Endometrial microvascular endothelial cells (primary cell): ENCODE measurements at regions not wholly inside any gene's neighbourhood (a gene's known extent, or its start where the extent isn't known, plus 50 kb on each side); places are given as distances from the start of the nearest gene placed in this dataset.

ENCODE experiments used
- in situ Hi-C: cut with HindIII; loops from 2 replicates; pipeline ENCODE4 v1.10.0; 2017; ENCODE audit warnings: low sequenced_read_pairs, low pct_unique_long_range_greater_than_20kb; ENCODE audit errors: inconsistent ontology term

DNA sequence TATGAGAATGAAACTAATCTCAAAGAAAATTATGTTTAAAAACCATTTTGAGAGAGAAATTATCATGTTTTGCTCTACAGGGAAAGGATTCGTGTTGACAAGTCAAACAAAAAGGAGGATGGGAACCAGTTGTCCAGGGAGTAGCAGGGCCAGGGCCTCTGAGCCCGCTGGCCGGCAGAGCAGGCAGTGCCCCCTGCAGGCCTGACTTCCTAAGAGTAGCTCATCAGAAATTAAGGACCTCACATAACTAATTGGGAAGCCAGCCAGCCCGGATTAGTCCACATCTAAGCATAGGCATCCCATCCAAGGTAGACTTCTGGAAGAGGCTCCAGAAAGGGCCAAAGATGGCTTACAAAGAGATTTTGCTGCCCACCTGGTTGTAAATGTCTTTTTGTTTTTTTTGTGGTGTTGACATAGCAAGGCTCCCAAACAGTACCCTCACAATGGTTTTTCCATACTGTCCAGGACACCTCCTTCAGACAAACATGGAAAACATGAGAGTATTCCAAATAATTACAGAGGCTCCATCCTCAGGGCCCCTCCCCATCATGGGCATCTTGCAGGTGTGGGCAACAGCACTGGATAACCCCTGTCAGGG is 241.2 kb upstream of the TANK start:
- in situ Hi-C loops = no loop called here

DNA sequence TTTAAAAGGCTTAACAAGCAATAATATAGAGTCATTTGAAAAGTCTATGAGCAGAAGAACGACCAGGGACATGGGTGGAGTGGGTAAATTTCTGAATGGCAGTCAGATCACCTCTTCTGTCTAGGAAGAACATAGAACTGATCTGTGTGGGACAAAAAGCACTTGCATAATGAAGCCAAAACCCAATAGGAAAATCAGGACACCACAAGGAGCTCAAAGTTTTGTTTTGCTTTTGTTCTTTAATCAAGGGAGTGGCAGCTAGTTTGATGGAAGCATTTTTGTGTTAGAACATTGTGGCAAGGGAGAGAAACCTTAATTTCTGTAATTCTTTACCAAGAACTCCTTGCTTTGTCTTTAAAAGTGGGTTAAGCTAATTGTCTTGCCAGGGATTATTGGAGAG is 240.2 kb upstream of the TANK start:
- in situ Hi-C loops = no loop called here

DNA sequence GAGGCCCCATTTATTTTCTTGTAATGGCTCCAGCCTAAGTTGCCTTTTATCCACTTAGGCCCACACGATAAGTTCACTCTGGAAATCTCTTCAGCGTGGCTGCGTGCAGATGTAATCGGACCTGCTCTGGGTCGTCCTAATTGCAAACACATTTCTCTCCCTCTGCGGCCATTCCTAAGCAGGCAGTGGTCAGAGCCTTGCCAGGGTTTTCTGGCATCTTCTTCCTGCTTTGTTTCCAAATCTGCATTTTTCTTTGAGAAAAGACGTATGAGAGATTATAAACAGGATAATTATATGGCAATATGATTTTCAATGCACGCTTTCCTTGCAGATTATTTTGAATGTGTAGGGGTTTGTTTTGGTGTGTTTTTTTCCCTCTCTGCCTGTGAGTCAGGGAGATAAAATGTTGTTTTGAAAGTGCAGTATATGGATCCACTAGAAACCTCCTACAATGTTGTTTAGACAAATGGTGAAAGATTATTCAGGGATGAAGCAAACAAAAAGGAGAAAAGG is 239.4 kb upstream of the TANK start:
- in situ Hi-C loops = no loop called here

DNA sequence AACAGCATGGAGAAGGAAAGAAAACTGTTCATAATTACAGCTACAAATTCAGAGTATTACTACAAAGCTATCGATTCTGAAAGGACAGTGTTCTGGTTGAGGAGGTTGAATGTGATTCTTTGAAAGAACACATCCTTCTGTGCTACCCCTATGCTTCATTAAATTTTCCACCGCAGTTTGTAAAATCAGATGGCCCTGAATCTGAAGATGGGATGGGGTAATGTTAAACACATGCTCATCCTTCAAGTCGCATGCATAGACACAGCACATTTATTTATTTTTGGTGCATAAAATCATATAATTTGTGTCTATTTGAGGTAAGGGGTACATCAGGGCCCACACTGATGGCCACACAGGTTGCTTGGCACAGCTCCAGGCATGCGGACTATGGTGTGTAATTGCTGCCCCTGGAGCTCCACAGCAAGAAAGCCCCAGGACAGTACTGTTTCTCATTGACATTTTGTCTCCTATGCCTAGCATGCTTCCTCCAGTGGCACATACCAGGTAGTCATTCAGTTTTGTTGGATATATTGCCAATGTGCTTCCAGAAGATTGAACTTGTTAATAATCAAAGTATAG is 238.8 kb upstream of the TANK start:
- in situ Hi-C loops = no loop called here

DNA sequence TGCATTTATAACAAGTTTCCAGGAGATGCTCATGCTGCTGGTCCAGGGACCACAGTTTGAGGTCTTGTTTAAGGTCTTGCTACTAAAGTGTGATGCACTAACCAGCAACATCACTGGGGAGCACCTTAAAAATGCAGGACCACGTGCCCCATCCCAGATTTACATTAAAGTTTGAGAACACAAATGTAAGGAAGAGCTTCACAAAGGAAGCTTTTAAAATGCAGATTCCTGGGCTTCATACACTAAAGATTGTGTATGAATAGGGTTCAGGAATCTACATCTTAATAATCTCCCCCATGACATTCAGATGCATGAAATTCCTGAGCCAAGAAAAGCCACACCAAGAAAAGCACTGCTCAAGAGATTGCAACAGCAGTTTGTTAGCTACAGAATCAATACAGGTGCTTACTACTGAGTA is 235.3 kb upstream of the TANK start:
- in situ Hi-C loops = no loop called here

DNA sequence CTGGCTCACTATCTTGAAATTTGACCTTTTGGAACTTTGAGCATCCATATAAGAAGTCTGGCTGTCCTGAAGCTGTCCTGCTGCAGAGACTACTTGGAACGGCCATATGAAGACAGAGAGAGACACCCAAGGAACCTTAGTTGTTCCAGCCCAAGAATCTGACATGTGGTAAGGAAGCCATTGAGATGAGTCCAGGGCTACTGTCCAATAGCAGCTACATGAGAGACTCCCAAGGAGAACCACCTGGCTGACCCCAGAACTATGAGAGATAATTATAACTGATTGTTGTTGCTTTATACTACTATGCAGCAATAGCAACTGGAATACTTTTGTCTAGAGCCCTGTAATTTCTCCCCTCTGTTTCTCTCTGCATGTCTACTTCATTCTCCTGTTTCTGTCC is 234.3 kb upstream of the TANK start:
- in situ Hi-C loops = no loop called here

DNA sequence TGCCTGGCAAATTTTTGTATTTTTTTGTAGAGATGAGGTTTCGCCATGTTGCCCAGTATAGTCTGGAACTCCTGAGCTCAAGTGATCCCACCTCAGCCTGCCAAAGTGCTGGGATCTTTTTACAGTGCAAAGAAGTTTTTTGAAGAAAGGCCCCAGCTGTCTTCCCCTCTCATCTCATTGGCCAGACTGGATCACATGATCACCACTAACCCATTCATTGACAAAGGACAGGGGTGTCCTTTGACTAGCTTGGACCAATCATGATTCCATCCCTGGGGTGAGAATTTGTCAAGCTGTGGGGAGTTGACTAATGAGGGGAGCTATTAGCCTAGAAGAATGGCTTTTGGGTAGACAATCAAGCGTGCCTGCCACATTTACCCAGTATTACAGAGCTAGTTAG is 232.9 kb upstream of the TANK start:
- in situ Hi-C loops = no loop called here

DNA sequence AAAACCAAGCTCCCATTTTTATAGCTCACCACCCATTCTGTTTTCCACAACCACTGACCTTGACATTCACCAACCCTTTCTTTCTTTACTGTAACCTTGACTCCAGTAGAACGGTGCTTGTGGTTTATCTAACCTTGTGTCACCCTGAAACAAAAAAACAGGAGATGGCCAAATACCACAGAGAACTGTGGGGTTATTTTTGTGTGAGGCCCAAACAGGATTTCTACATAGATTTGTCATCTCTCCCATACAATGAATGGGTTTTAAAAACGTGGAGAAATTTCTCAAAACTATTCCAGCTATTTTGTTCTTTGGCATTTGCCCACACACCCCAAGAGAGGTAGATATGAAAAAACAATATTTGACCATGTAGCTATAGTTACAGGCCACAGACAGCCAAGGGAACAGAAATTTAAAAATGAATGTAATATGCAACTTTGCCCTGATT is 231.3 kb upstream of the TANK start:
- in situ Hi-C loops = no loop called here

DNA sequence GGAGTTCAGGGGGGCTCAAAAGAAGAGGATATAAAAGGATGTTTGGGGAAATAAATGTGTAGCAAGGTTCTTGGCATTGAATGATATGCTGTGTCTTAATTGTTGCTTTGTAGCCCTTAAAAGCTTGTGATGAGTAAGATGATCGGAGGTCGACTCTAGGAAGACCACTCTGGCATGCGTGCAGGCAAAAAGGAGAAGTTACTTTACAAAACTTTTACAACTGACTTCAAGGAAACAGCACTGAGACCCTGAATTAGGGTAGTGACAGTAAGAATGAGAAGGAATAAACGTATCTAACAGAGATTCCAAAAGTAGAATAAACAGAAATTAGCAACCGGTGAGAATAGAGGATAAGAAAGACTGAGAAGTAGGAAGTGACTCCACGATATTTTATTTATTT is 228.7 kb upstream of the TANK start:
- in situ Hi-C loops = no loop called here

DNA sequence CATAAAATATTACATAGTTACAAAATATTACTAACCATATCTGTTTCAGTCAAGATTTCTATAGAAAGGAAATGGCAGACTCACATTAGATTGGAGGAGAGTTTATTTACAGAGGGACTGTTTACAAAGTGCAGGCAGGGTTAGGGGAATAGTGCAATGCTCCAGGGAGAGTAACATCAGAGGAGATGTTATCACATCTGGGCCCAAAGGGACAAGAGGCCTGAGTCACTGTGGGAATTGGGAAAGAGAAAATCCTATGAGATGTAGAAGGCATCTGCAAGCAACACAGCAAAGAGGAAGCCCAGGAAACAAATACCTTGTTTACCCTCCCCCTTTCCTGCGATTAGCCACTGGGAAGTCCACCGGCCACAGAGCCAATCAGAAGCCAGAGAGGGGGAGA is 227.3 kb upstream of the TANK start:
- in situ Hi-C loops = no loop called here

DNA sequence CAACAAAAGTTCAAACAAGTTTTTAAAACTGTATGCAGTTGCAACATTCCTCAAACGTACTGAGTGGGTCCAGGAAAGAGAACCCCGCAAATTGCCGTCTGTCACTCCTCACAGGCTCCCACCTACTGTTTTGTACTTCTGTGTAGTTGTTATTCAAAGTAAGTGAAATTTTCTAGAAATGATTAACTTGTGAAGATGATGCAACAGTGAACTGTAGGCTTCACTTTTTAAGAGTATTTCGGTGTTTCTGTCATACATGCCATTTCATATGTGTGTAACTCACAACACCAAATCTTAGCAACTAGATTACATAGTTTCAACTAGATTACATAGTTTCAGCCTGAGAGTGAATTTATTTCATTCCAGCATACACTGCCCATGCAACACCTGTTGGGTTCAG is 226.0 kb upstream of the TANK start:
- in situ Hi-C loops = no loop called here

DNA sequence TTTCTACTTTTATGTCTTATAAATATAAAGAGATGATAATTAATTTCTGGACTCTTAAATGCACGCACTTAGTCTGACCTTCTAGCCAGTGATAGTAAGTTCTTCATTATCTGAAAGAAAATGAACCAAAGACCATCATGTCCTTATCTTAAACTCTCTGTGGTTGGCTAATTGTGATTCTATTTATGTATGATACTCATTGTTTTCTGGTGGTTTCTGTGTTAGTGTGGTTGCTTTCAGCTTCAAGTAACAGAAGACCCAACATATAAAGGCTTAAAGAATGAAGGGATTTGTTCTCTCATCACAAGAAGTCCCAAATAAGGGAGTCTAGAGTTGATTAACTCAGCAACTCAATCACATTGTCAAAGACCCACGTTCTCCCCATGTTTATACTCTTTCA is 225.2 kb upstream of the TANK start:
- in situ Hi-C loops = no loop called here

DNA sequence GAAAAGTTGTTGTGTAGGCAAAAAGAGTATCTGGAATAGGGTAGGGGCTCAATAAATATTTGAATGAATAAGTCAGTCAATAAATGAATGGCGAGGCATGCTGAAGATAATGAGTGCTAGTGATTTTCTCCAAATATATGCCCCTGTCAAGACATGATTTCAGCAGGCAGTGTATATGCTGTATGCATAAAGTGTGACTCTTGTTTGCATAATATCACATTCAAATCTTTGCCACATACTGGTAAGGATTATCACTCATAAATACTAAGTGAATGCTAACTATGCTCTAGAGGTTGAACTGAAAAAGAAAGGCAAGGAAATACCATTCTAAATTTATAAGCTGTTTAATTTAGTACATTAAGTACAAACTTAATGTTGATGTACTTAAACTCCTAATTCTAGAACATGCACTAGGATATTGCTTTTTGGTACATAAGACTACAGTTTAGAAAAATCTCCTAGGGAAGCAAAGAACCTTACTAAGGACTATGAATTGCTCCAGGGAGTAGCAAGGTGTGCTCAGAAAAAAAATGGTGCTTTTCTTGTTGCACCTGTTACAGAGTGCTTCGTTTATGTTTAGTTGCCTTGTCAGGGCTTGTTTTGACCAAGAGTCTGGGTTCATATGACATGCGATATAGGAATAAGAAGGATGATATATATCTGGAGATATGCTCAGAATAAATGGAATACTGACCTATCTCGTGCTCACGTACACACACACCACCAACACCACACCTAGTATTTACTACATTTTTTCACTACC is 224.0 kb upstream of the TANK start:
- in situ Hi-C loops = no loop called here

DNA sequence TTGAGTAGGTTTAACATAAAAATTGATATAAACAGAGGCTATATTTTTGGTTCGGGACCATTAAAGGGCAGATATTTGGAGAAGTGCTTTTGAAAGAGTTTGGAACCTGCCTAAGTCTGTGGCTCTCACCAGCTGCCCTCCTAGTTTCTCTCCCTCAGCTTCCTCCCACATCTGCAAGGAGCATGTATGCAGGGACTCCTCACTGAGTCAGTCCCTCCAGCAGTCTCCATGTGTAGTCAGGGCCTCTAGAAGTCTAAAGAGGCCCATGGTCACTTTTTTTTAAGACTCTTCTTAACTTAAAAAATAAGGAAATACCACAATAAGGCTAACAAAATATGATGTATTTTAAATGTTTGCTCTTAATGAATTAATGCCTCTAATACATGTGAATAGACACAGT is 220.0 kb upstream of the TANK start:
- in situ Hi-C loops = no loop called here

DNA sequence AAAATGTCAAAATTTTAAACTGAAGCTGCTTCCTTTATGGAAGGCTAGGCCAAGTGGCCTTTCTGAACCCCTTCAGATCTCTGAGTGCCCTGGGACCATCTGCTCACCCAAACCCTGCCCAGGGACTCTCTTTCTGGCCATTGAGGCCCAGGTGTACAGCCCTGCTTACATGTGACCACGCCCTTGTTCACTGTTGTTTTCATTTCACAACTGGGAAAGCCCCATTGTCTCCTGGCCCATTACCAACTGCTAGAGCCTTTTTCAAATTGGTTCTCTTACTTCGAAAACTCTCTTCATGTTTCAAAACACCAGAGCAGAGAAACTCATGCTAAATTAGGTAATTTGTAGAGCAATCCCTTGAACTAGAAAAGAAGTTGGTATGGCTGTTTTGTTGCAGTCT is 219.5 kb upstream of the TANK start:
- in situ Hi-C loops = no loop called here

DNA sequence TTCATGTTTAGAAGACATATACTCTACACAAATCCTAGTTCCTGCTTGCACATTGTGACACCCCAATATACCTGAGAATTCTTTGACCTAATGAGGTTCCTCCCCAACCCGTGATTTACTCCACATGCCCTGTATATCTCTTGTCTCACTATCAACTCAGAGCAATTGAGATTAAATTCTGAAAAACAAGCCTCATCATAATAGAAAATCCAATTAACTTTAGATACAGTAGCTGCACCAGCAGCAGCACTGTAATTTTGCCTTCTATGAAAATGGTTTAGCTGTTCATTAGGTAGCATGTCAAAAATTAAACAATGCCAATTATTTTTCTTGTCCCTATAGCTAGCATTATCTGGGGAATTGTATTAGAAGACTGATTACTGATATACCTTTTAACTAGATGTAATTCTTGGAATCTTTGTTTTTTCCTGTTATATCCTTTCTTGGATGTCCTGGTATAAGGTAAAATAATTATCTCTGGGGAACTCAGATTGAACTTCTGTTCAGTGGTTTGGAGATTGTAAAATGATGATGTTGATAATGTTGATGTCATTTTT is 218.9 kb upstream of the TANK start:
- in situ Hi-C loops = no loop called here

DNA sequence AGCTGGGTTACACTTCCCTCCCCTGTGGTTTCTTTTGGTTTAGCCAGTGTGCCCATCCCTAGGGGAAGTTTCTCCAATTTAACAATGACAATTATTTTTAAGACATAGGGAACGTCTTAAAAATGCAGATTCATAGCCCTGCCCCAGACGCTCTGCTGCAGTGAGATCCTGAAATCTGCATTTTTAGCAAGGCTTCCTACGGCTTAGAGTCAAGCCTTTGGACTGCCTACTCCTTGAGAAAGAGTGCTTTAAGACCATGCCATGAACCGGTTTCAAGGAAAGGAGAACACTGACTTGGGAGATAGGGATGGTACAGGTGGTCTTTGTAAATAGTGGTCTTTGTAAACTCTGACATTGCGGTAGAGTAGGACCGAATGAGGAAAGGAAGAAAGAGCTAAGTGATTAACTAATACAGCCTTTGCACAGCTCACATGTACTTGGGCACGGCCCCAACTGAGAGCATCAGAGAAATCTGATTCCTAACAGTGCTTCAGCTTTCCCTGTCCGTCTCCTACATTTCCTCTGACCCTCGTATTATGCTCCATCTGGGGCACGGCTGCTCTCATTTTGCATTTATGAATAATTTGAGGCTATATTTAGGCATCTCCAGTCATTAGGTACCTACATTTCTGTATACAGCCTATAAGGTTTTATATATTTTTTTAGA is 217.6 kb upstream of the TANK start:
- in situ Hi-C loops = no loop called here

DNA sequence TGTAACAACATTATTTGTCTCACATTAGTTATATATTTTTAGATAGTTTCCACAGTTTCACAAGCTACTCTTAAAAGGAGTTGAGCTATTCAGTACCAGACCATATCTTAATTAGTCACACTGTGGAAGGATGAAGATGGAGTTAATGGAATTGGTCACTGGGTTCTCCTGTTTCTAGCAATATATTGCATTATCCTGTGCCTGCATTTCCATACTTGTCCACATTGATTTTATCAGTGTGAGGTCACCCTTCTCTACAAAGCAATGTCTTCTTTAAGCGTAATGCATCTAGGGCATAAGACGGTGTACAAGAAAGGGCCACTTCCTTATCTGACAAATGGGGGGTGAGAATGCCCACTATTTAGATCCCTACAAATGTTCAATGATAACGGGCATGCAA is 216.8 kb upstream of the TANK start:
- in situ Hi-C loops = no loop called here

DNA sequence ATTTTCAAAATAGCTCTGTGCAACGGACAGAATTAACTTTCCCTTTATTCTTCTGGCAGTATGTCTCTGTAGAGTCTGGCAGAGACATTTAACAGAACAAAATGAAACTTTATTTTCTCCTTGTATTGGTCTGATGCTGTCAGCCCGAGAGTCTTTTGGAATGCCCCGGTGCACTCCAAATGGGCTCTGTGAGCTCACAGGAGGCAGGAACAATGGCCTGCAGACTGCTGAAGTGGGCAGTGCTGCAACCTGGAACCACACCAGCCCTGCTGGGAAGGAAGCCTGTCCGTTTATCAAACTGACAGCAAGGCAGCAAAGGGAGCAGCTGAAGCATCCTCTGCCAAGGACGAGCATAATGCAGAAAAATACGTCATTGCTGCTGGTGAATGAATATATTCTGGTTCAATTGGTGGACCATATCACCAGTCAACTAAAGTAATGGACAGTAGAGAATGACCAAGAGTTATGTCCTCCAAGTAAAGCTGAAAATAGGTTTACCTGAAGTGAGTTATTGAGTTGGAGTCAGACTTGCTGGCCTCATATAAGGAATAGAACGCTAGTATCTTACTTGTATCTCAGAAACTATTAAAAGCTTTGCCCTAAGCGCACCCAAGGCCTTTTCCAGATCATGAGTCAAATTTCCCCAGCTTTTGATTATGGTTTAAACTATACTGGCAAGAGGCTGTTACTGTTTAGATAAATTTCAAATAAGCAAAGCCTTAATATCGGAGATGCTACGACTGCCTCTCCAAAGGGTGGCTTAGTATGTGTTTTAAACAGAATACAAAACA is 207.6 kb upstream of the TANK start:
- in situ Hi-C loops = no loop called here
